CD4-positive, alpha-beta T cell (primary cell): ENCODE measurements at regions not wholly inside any gene's neighbourhood (a gene's known extent, or its start where the extent isn't known, plus 50 kb on each side); places are given as distances from the start of the nearest gene placed in this dataset.
A peak's percentile ranks its signal among the peaks of the same experiment; 100 is the strongest.

ENCODE experiments used
- ATAC-seq: fragments of 200-7000 bp; cut with Tn5 transposase; one replicate; pipeline ENCODE4 v1.10.0; 2022; ENCODE audit warnings: mild to moderate bottlenecking; ENCODE audit not compliant: poor library complexity
- CTCF ChIA-PET: fragments of 350-600 bp; sonication (Branson Sonifier 250); formaldehyde crosslinking; loops from one replicate; lab custom pipeline; 2021; ENCODE audit warnings: antibody characterized with exemption, inconsistent platforms; lab: Charles Lee
- POLR2A ChIA-PET: fragments of 350-600 bp; sonication (Branson Sonifier 250); formaldehyde crosslinking; loops from one replicate; lab custom pipeline; 2021; ENCODE audit warnings: antibody characterized with exemption, inconsistent platforms; lab: Charles Lee
- DNase-seq, 14 experiments: peaks; one replicate each; pipeline ENCODE4 v3.0.0-alpha.2; 2013 to 2020; ENCODE audit warnings: mixed read lengths in 2 of 14
- H3K27ac ChIP-seq, 2 donors: one replicate each; pipeline versions ENCODE4 v1.5.1 to v1.7.0; 2013; ENCODE audit warnings: low read length in 2 of 2, low read depth in 1 of 2, mild to moderate bottlenecking in 1 of 2
- H3K27me3 ChIP-seq, 2 experiments: 1 replicate in 1 of 2; 2 replicates in 1 of 2; pipeline versions ENCODE4 v1.6.1 to v1.7.0; 2013; ENCODE audit warnings: low read length in 2 of 2, control low read depth in 1 of 2, mild to moderate bottlenecking in 1 of 2, moderate library complexity in 1 of 2; ENCODE audit not compliant: insufficient read depth in 2 of 2, control insufficient read depth in 1 of 2
- H3K36me3 ChIP-seq: one replicate; pipeline ENCODE4 v1.6.1; 2013; ENCODE audit warnings: low read length, control low read depth; ENCODE audit not compliant: insufficient read depth
- H3K4me1 ChIP-seq: one replicate; pipeline ENCODE4 v1.6.1; 2013; ENCODE audit warnings: low read length, control low read depth; ENCODE audit not compliant: insufficient read depth
- H3K4me3 ChIP-seq: one replicate; pipeline ENCODE4 v1.5.1; 2013; ENCODE audit warnings: mild to moderate bottlenecking, low read length, moderate library complexity
- H3K9me3 ChIP-seq, 2 experiments: 1 replicate in 1 of 2; 2 replicates in 1 of 2; pipeline versions ENCODE4 v1.6.1 to v1.7.0; 2013; ENCODE audit warnings: low read length in 2 of 2, mild to moderate bottlenecking in 2 of 2, control low read depth in 1 of 2, moderate library complexity in 1 of 2; ENCODE audit not compliant: control insufficient read depth in 1 of 2, insufficient read depth in 1 of 2
- H3K27ac Mint-ChIP-seq: one replicate; pipeline ENCODE4 v1.8.0; 2020; ENCODE audit warnings: mixed read lengths
- H3K27me3 Mint-ChIP-seq: one replicate; pipeline ENCODE4 v1.8.0; 2021; ENCODE audit warnings: mixed read lengths
- H3K36me3 Mint-ChIP-seq: one replicate; pipeline ENCODE4 v1.8.0; 2021; ENCODE audit warnings: low read depth, mixed read lengths
- H3K4me1 Mint-ChIP-seq: one replicate; pipeline ENCODE4 v1.8.0; 2021; ENCODE audit warnings: low read depth, mixed read lengths
- H3K4me3 Mint-ChIP-seq: one replicate; pipeline ENCODE4 v1.8.0; 2020; ENCODE audit warnings: mild to moderate bottlenecking, mixed read lengths
- H3K9me3 Mint-ChIP-seq: one replicate; pipeline ENCODE4 v1.8.0; 2020; ENCODE audit warnings: mixed read lengths
- intact Hi-C, 2 experiments: fragments of 100-400 bp; cut with DNase I in 1 of 2; cut with micrococcal nuclease in 1 of 2; formaldehyde crosslinking; loops; one replicate each; pipeline versions ENCODE4 v1.15.1 to v1.9.0; 2023 to 2025; cut with DNase I, micrococcal nuclease
- TF ChIP-seq, protein P1 (sequence below): fragments of 200-600 bp; IDR thresholded peaks from one replicate; pipeline ENCODE4 v1.8.0; 2022; ENCODE audit warnings: antibody characterized with exemption, mild to moderate bottlenecking

DNA sequence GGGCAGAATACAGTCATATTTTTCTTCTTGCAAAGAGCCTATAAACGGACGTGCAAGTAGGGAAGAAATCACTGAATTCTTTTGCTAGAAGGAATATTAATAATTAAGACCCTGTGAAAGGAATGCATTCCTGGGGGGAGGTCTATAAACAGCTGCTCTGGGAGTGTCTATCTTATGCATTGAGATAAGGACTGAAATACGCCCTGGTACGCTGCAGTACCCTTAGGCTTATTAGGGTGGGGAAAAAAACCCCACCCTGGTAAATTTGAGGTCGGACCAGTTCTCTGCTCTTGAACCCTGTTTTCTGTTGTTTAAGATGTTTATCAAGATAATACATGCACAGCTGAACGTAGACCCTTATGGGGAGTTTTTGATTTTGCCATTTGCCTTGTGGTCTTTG is 100.0 kb upstream of the KBTBD8 start:
- Histone ChIP-seq H3K27me3 (no peaks in the 10 kb centered on the region), H3K27ac (no peak overlapping the region), H3K9me3 (peaks cover 6 to 36% of the 10 kb centered on the region in 2 experiments), H3K4me1 (no peaks in the 10 kb centered on the region), H3K36me3 (no peaks in the 10 kb centered on the region), H3K4me3 (no peak overlapping the region)
- no peak for ATAC-seq
- peaks cover 39% of the 10 kb centered on the region for H3K9me3 Mint-ChIP-seq
- intact Hi-C loops: no loop called here
- no peak overlapping the region for H3K4me3 Mint-ChIP-seq
- CTCF ChIA-PET: no interaction called here
- TF ChIP-seq, protein P1, sequence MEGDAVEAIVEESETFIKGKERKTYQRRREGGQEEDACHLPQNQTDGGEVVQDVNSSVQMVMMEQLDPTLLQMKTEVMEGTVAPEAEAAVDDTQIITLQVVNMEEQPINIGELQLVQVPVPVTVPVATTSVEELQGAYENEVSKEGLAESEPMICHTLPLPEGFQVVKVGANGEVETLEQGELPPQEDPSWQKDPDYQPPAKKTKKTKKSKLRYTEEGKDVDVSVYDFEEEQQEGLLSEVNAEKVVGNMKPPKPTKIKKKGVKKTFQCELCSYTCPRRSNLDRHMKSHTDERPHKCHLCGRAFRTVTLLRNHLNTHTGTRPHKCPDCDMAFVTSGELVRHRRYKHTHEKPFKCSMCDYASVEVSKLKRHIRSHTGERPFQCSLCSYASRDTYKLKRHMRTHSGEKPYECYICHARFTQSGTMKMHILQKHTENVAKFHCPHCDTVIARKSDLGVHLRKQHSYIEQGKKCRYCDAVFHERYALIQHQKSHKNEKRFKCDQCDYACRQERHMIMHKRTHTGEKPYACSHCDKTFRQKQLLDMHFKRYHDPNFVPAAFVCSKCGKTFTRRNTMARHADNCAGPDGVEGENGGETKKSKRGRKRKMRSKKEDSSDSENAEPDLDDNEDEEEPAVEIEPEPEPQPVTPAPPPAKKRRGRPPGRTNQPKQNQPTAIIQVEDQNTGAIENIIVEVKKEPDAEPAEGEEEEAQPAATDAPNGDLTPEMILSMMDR: no peak
- no peak overlapping the region for H3K27ac Mint-ChIP-seq
- no peaks in the 10 kb centered on the region for H3K27me3 Mint-ChIP-seq
- H3K36me3 Mint-ChIP-seq: peaks cover 55% of the 10 kb centered on the region
- no peaks in the 10 kb centered on the region for H3K4me1 Mint-ChIP-seq
- POLR2A ChIA-PET: no interaction called here
- no peak for DNase-seq

DNA sequence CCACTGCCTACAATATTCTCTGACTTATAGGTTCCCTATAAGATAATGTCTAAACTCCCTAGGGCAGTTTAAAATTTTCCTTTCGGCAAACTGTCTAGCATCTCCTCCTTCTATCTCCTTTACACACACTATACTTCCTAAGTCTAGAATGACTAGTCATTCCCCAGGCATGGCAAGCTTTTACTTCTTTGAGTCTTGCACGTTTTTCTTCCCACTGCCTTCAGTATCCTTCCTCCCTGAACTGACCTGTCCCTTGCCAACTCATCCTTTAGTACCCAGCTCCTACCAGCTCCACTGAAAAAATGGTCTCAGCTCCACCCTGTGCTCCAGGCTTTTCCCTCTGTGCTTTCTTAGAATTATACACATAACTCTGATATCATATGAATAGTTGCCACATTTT is 93.8 kb upstream of the KBTBD8 start:
- Mint-ChIP-seq H3K27ac (no peak overlapping the region), H3K27me3 (peaks cover 23% of the 10 kb centered on the region), H3K4me1 (no peaks in the 10 kb centered on the region), H3K9me3 (peaks cover 15% of the 10 kb centered on the region), H3K36me3 (peaks cover 14% of the 10 kb centered on the region), H3K4me3 (no peak overlapping the region)
- CTCF ChIA-PET: no interaction called here
- no peak overlapping the region for H3K27ac ChIP-seq
- intact Hi-C loops: no loop called here
- no peak for ATAC-seq
- no peak for DNase-seq
- H3K36me3 ChIP-seq: no peaks in the 10 kb centered on the region
- H3K9me3 ChIP-seq: peaks cover 0 to 20% of the 10 kb centered on the region in 2 experiments
- POLR2A ChIA-PET: no interaction called here
- TF ChIP-seq, protein P1: no peak
- no peaks in the 10 kb centered on the region for H3K4me1 ChIP-seq
- H3K27me3 ChIP-seq: no peaks in the 10 kb centered on the region
- H3K4me3 ChIP-seq: no peak overlapping the region

DNA sequence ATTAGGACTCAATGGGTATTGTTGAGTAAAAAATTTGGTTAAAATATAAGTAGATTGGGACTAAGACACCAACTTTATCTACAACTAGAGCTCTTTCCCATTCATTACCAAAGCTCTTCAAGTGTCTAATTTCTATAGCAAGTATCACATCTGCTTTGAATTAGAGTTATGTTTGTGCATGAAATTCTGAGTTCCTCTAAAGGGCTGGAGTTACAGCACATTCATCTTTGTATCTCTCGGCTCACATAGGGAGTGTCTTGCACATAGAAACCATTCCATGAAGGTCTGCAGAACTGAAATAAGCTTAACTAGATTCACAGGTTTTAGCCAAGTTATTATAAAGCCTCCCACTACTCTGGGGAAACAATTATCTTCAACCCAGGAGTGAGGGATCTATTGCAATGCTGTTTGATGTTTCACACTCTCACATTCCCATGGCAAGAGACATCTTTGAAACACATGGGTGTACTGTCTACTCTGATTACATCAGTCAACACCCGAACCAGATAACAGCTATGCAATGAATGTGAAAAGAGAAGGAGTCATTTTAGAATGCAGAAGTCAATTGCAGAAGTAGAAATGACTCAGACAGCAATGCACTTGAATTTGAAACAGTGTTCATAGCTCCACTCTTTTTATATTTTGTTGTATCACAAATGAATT is 93.1 kb upstream of the KBTBD8 start:
- intact Hi-C loops: no loop called here
- peaks cover 0 to 14% of the 10 kb centered on the region in 2 experiments for H3K9me3 ChIP-seq
- peaks cover 12% of the 10 kb centered on the region for H3K9me3 Mint-ChIP-seq
- no peak overlapping the region for H3K4me3 ChIP-seq
- no peaks in the 10 kb centered on the region for H3K4me1 ChIP-seq
- H3K4me3 Mint-ChIP-seq: no peak overlapping the region
- no peaks in the 10 kb centered on the region for H3K4me1 Mint-ChIP-seq
- TF ChIP-seq, protein P1: no peak
- ChIA-PET POLR2A (no interaction called here), CTCF (interaction anchor here (0.7 kb wide), 1 partner anchor 699 kb away, joined by 3 read pairs; no protein-coding TSS in a partner anchor)
- peak in 1 of 14 experiments; percentile 3 for DNase-seq
- H3K36me3 ChIP-seq: no peaks in the 10 kb centered on the region
- no peak for ATAC-seq
- no peaks in the 10 kb centered on the region for H3K27me3 ChIP-seq
- peaks cover 14% of the 10 kb centered on the region for H3K36me3 Mint-ChIP-seq
- no peak overlapping the region for H3K27ac ChIP-seq
- peaks cover 26% of the 10 kb centered on the region for H3K27me3 Mint-ChIP-seq
- H3K27ac Mint-ChIP-seq: no peak overlapping the region
